ENCODE measurements at regions not wholly inside any gene's neighbourhood (a gene's known extent, or its start where the extent isn't known, plus 50 kb on each side); places are given as distances from the start of the nearest gene placed in this dataset.

DNA sequence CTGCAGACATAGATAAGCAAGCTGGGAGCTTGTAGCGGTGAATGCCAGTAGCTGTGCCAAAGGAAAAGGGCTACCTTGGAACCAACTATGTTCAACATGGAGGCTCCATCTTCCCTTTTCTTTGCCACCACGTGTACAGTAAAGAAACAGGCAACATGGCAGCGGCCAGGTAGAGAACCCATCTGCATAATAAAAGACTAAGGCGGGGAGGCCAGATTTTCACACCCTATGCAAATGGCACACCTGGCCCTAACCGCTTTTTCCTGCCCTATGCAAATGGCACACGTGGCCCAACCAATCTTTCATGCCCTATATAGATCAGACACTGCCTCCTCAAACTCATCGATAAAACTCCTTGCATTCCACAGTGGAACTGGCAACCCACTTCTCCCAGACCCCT, 477.5 kb upstream of the EDIL3 start:
- TF ChIP-seq, protein P1, sequence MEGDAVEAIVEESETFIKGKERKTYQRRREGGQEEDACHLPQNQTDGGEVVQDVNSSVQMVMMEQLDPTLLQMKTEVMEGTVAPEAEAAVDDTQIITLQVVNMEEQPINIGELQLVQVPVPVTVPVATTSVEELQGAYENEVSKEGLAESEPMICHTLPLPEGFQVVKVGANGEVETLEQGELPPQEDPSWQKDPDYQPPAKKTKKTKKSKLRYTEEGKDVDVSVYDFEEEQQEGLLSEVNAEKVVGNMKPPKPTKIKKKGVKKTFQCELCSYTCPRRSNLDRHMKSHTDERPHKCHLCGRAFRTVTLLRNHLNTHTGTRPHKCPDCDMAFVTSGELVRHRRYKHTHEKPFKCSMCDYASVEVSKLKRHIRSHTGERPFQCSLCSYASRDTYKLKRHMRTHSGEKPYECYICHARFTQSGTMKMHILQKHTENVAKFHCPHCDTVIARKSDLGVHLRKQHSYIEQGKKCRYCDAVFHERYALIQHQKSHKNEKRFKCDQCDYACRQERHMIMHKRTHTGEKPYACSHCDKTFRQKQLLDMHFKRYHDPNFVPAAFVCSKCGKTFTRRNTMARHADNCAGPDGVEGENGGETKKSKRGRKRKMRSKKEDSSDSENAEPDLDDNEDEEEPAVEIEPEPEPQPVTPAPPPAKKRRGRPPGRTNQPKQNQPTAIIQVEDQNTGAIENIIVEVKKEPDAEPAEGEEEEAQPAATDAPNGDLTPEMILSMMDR (conservative IDR thresholded peaks at IDR 0.05), result no peak
- H3K27ac ChIP-seq, result no peak overlapping the region

DNA sequence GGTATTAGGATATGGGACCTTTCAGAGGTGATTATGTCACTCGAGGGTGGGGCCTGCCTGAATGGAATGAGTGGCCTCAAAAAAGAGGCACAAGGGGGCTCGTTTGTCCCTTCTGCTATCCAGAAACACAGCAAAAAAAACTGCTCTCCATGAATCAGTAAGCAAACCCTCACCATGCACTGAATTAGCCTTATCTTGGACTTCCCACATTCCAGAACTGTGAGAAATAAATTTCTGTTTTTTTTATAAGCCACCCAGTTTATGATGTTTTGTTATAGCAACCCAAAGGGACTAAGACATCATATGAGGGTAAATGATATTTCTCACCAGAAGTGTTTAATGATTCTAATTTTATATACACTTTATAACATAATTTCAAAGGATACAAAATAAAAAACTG, 476.6 kb upstream of the EDIL3 start:
- TF ChIP-seq, protein P1 (conservative IDR thresholded peaks at IDR 0.05), result no peak
- no peak overlapping the region for H3K27ac ChIP-seq

DNA sequence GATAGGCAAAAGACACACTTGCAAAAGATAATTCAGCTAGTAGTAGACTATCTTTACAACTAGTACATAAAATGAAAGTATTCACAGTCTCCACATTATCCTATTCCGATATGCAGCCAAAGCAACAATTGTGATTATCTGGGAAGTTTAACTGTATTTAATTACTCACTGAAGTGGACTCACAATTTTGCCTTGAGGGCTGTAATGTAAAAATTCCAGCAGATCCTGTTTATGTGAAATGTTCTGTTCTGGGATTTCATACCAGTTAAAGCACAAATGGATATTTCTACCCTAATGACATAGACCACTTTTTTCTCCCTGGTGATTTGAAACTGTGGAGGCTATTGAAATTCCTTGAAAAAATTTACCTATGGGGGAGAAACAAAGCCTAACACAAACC, 474.4 kb upstream of the EDIL3 start:
- TF ChIP-seq, protein P1 (conservative IDR thresholded peaks at IDR 0.05), result no peak
- H3K27ac ChIP-seq, result no peak overlapping the region

DNA sequence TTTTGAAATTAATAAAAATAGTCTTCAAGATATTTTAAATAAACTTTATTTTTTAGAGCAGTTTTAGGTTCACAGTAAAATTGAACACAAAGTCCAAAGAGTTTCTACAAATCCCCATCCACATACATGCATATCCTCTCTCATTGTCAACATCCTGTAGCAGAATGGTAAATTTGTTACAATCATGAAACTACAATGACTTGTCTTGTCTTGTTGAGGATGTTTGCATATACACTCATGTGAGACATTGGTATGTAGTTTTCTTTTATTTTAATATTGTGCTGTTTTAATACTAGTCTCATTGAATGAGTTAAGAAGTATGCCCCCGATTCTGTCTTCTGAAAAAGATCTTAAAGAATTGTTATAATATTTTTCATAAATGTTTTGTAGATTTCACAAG, 447.0 kb upstream of the EDIL3 start:
- H3K27ac ChIP-seq, result no peak overlapping the region
- TF ChIP-seq, protein P1 (conservative IDR thresholded peaks at IDR 0.05), result no peak

DNA sequence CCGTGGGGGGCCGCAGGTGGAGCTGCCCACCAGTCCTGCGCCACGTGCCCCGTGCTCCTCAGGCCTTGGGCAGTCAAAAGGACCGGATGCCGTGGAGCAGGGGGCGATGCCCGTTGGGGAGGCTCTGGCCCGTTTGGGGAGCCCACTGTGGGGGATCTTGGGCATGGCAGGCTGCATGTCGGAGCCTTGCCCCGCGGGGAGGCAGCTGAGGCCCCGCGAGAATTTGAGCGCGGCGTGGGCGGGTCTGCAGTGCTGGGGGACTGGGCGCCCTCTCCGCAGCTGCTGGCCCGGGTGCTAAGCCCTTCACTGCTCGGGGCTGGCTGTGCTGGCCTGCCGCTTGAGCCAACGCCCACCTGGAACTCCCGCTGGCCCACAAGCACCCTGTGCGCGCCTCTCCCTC, 445.6 kb upstream of the EDIL3 start:
- TF ChIP-seq, protein P1 (conservative IDR thresholded peaks at IDR 0.05), result no peak
- H3K27ac ChIP-seq, result no peak overlapping the region

DNA sequence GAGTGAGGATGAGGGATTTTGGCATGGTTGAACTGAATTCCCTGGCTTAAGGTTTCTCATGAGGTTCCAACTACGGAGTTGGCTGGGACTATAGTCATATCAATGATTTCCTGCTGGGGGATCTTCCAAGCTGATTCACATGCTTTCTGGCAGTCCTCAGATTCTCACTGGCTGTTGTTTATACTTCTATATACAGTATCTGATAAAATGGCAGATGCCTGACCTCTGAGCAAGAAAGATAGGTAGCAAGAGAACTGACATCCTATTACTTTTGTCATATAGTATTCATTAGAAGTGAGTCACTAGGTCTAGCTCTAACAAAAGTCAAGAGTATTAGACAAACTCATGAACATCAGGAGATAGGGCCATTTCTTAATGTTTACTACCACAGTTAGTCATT, 440.9 kb upstream of the EDIL3 start:
- TF ChIP-seq, protein P1 (conservative IDR thresholded peaks at IDR 0.05), result no peak
- H3K27ac ChIP-seq, result no peak overlapping the region

DNA sequence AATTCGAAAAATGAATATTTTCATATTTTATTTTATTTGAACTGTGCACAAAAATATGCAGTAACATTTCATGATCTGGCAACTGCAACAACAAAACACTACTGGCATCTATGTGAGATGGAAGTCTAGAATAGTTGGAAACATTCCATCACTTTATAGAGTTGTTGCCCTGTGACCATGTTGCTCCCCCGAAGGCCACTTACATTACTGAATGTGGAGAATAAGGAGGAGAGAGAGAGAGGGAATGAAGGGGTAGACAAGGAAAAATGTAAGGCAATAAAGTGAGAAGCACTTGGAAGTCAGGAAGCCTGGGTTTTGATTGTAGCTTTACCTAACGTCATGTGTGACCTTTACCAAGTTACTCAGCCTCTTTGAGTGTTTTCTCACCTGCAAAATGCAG, 437.2 kb upstream of the EDIL3 start:
- TF ChIP-seq, protein P1 (conservative IDR thresholded peaks at IDR 0.05), result no peak

DNA sequence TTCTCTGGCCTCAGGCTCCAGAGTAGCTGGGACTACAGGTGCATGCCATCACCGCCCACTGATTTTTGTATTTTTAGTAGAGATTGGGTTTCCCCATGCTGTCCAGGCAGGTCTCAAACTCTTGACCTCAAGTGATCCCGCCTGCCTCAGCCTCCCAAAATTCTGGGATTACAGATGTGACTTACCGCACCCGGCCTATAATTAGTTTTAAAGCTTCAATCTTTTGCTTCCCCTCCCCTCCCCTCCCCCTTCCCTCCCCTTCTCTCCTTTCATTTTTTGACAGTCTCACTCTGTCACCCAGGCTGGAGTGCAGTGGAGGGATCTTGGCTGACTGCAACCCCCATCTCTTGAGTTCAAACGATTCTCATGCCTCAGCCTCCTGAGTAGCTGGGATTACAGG, 433.3 kb upstream of the EDIL3 start:
- H3K27ac ChIP-seq, result no peak overlapping the region
- TF ChIP-seq, protein P1 (conservative IDR thresholded peaks at IDR 0.05), result no peak

More for the DNA sequence above, 437.2 kb upstream of the EDIL3 start:
- no peak overlapping the region for H3K27ac ChIP-seq
